RWPE2 (cell line): ENCODE measurements at regions not wholly inside any gene's neighbourhood (a gene's known extent, or its start where the extent isn't known, plus 50 kb on each side); places are given as distances from the start of the nearest gene placed in this dataset.

ENCODE experiments used
- ATAC-seq: fragments of 200-7000 bp; cut with Tn5 transposase; 3 replicates; pipeline ENCODE4 v1.9.1; 2021; ENCODE audit warnings: low read depth
- DNase-seq: peaks from one replicate; pipeline ENCODE4 v3.0.0-alpha.2; 2020; ENCODE audit warnings: low spot score
- H3K27ac ChIP-seq: fragments of 450-650 bp; 2 replicates; pipeline ENCODE4 v1.5.1; 2017; ENCODE audit warnings: mild to moderate bottlenecking; ENCODE audit not compliant: poor library complexity, severe bottlenecking
- H3K27me3 ChIP-seq: fragments of 250-450 bp; sonication (Bioruptor Pico); 2 replicates; pipeline ENCODE4 v1.5.1; 2021; ENCODE audit warnings: mild to moderate bottlenecking, moderate library complexity; ENCODE audit not compliant: insufficient read depth, poor library complexity, severe bottlenecking
- H3K36me3 ChIP-seq: fragments of 250-450 bp; sonication (Bioruptor Pico); 2 replicates; pipeline ENCODE4 v1.5.1; 2020; ENCODE audit warnings: low read depth, mild to moderate bottlenecking, moderate library complexity
- H3K4me1 ChIP-seq: fragments of 250-450 bp; sonication (Bioruptor Pico); 2 replicates; pipeline ENCODE4 v1.5.1; 2021; ENCODE audit warnings: mild to moderate bottlenecking, moderate library complexity; ENCODE audit not compliant: insufficient read depth, poor library complexity, severe bottlenecking
- H3K4me3 ChIP-seq: fragments of 250-450 bp; sonication (Bioruptor Pico); 2 replicates; pipeline ENCODE4 v1.5.1; 2021; ENCODE audit warnings: mild to moderate bottlenecking, moderate library complexity; ENCODE audit not compliant: severe bottlenecking
- H3K9me3 ChIP-seq: fragments of 250-450 bp; sonication (Bioruptor Pico); 2 replicates; pipeline ENCODE4 v1.5.1; 2021; ENCODE audit warnings: mild to moderate bottlenecking, moderate library complexity; ENCODE audit not compliant: severe bottlenecking
- TF ChIP-seq, protein P1 (sequence below): fragments of 450-650 bp; IDR thresholded peaks from one replicate; pipeline ENCODE4 v1.5.1; 2017; ENCODE audit warnings: mild to moderate bottlenecking, moderate library complexity; ENCODE audit not compliant: poor library complexity, severe bottlenecking

DNA sequence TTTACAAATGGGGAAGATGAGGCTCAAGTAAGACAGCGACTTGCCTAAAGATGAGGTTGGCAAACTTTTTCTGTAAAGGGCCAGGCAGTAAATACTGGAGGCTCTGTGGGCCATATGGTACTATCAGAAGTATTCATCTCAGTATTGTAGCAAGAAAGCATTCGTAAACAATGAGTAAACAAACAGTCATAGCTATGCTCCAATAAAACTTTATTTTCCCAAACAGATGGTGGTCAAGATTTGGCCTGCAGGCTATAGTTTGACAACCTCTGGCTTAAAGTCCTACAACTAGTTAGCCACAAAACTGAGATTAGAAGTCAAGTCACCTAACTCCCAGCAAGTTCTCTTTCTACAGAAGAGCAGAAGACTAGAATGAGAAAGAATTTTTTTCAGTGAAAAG, 177.0 kb upstream of the NECTIN3 start:
- H3K27ac ChIP-seq: no peak overlapping the region
- H3K9me3 ChIP-seq: no peaks in the 10 kb centered on the region
- TF ChIP-seq, protein P1, sequence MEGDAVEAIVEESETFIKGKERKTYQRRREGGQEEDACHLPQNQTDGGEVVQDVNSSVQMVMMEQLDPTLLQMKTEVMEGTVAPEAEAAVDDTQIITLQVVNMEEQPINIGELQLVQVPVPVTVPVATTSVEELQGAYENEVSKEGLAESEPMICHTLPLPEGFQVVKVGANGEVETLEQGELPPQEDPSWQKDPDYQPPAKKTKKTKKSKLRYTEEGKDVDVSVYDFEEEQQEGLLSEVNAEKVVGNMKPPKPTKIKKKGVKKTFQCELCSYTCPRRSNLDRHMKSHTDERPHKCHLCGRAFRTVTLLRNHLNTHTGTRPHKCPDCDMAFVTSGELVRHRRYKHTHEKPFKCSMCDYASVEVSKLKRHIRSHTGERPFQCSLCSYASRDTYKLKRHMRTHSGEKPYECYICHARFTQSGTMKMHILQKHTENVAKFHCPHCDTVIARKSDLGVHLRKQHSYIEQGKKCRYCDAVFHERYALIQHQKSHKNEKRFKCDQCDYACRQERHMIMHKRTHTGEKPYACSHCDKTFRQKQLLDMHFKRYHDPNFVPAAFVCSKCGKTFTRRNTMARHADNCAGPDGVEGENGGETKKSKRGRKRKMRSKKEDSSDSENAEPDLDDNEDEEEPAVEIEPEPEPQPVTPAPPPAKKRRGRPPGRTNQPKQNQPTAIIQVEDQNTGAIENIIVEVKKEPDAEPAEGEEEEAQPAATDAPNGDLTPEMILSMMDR: no peak
- H3K27me3 ChIP-seq: no peaks in the 10 kb centered on the region
- H3K36me3 ChIP-seq: no peaks in the 10 kb centered on the region
- H3K4me1 ChIP-seq: no peaks in the 10 kb centered on the region
- ATAC-seq (no peak), DNase-seq (no peak)
- H3K4me3 ChIP-seq: no peak overlapping the region

- ATAC-seq (no peak), DNase-seq (no peak)
- Histone ChIP-seq H3K4me1 (no peaks in the 10 kb centered on the region), H3K9me3 (no peaks in the 10 kb centered on the region), H3K27ac (no peak overlapping the region), H3K36me3 (no peaks in the 10 kb centered on the region), H3K4me3 (no peak overlapping the region), H3K27me3 (no peaks in the 10 kb centered on the region)
- TF ChIP-seq, protein P1: no peak
Observed at GRCh38 chr3:110895054-110895453, 176.6 kb upstream of the NECTIN3 start.

DNA sequence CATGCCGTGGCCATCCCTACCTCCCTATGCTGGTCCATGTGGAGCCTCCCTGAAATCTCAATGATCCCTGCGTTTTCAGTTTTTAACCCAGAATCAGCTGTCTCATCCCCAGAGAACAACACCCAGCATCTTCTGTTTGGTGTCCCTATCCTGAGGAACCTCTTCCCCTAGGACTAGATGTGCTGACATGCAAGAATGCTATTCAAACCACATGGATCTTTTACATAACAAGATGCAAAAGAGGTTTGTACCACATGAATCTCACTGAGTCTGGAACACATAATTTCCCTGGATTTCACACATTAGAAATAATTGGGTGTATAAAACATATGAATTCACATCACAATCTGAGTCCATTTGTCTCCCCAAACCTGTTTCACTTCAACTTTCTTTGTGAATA, 174.6 kb upstream of the NECTIN3 start:
- DNase-seq (no peak), ATAC-seq (no peak)
- Histone ChIP-seq H3K36me3 (no peaks in the 10 kb centered on the region), H3K27ac (no peak overlapping the region), H3K27me3 (no peaks in the 10 kb centered on the region), H3K9me3 (no peaks in the 10 kb centered on the region), H3K4me3 (no peak overlapping the region), H3K4me1 (no peaks in the 10 kb centered on the region)
- TF ChIP-seq, protein P1: no peak

DNA sequence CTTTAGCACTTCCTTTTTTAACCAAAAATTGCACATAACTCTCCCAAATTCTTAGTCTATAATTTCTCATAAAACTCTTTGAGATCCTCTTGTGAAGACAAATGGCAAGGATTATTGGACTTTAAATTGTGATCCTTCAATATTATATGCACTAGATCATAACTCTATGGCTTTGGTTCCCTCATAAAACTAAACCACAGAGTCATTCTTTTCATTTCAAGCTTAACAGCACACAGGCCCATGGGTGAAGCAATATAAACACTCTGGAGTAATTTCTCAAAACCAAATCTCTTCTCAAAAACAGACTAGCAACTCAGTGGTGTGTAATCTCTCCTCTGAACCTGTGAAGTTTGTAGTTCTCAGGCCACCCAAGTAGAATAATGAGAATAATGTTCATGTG, 171.0 kb upstream of the NECTIN3 start:
- Histone ChIP-seq H3K4me3 (no peak overlapping the region), H3K4me1 (no peaks in the 10 kb centered on the region), H3K9me3 (no peaks in the 10 kb centered on the region), H3K36me3 (no peaks in the 10 kb centered on the region), H3K27ac (no peak overlapping the region), H3K27me3 (no peaks in the 10 kb centered on the region)
- TF ChIP-seq, protein P1: no peak
- ATAC-seq (no peak), DNase-seq (no peak)

DNA sequence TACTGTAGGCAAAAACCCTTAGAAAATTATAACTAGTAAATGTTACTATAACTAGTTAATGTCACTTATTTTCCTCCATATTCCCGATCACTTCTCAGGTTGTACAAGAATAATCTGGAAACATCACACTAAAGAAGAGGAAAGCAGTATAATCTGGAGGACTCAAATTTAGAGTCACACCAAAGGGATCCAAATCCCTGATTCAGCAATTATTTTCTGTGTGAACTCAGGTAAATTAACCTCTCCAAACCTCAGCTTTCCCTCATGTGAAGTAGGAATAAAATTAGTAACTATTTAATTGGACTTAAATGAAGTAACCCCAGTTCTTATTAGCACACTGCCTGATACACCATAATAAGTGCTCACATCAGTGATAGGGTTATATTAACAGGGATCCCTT, 170.1 kb upstream of the NECTIN3 start:
- Histone ChIP-seq H3K27me3 (no peaks in the 10 kb centered on the region), H3K4me1 (no peaks in the 10 kb centered on the region), H3K27ac (no peak overlapping the region), H3K9me3 (no peaks in the 10 kb centered on the region), H3K36me3 (no peaks in the 10 kb centered on the region), H3K4me3 (no peak overlapping the region)
- no peak for DNase-seq
- no peak for ATAC-seq
- TF ChIP-seq, protein P1: no peak
